ENCODE measurements at regions not wholly inside any gene's neighbourhood (a gene's known extent, or its start where the extent isn't known, plus 50 kb on each side); places are given as distances from the start of the nearest gene placed in this dataset.

- peaks cover 11% of the 10 kb centered on the region for H3K27me3 Mint-ChIP-seq
- H3K4me1 Mint-ChIP-seq: peaks cover under 1% of the 10 kb centered on the region
- no peak for ATAC-seq
- no peak for DNase-seq
- H3K4me3 Mint-ChIP-seq: no peak overlapping the region
- H3K9me3 Mint-ChIP-seq: peaks cover 6 to 10% of the 10 kb centered on the region in 2 donors
- H3K27ac Mint-ChIP-seq: no peak overlapping the region
These were observed 214.9 kb downstream of the HLX start for GRCh38 chr1:221093903-221094791.

GRCh38 chr1:221097479-221098281 is 218.4 kb downstream of the HLX start:
- no peak for ATAC-seq
- no peak overlapping the region for H3K27ac Mint-ChIP-seq
- H3K4me3 Mint-ChIP-seq: no peak overlapping the region
- H3K27me3 Mint-ChIP-seq: peaks cover 11% of the 10 kb centered on the region
- no peak for DNase-seq
- peaks cover 6 to 10% of the 10 kb centered on the region in 2 donors for H3K9me3 Mint-ChIP-seq
- peaks cover 5% of the 10 kb centered on the region for H3K4me1 Mint-ChIP-seq

- H3K4me3 Mint-ChIP-seq: no peak overlapping the region
- peak overlapping the region in 1 of 2 donors; percentile 4 for H3K27ac Mint-ChIP-seq
- peak; percentile 12 for ATAC-seq
- peaks cover 11% of the 10 kb centered on the region for H3K27me3 Mint-ChIP-seq
- peaks cover 5% of the 10 kb centered on the region for H3K4me1 Mint-ChIP-seq
- no peak for DNase-seq
- peaks cover 9 to 10% of the 10 kb centered on the region in 2 donors for H3K9me3 Mint-ChIP-seq
These were observed 219.5 kb downstream of the HLX start for GRCh38 chr1:221098471-221099405.

- peak; percentile 69 for ATAC-seq
- peak; percentile 13 for DNase-seq
- Mint-ChIP-seq H3K27me3 (peaks cover 11% of the 10 kb centered on the region), H3K4me1 (peaks cover 5% of the 10 kb centered on the region), H3K27ac (no peak overlapping the region), H3K9me3 (peaks cover 10 to 12% of the 10 kb centered on the region in 2 donors), H3K4me3 (no peak overlapping the region)
These were observed 220.7 kb downstream of the HLX start for GRCh38 chr1:221099747-221100595.

GRCh38 chr1:221100611-221101010 is 221.4 kb downstream of the HLX start:
- Mint-ChIP-seq H3K9me3 (peaks cover 10 to 12% of the 10 kb centered on the region in 2 donors), H3K4me3 (no peak overlapping the region), H3K27me3 (peaks cover 11% of the 10 kb centered on the region), H3K4me1 (peaks cover 5% of the 10 kb centered on the region), H3K27ac (no peak overlapping the region)
- no peak for ATAC-seq
- no peak for DNase-seq

GRCh38 chr1:221101807-221102605 is 222.8 kb downstream of the HLX start:
- Mint-ChIP-seq H3K9me3 (peaks cover 10 to 12% of the 10 kb centered on the region in 2 donors), H3K4me3 (no peak overlapping the region), H3K4me1 (peaks cover 5% of the 10 kb centered on the region), H3K27ac (no peak overlapping the region), H3K27me3 (peaks cover 11% of the 10 kb centered on the region)
- ATAC-seq (no peak), DNase-seq (no peak)

- Mint-ChIP-seq H3K4me3 (no peak overlapping the region), H3K27me3 (no peaks in the 10 kb centered on the region), H3K4me1 (peaks cover under 1% of the 10 kb centered on the region), H3K27ac (no peak overlapping the region), H3K9me3 (peaks cover 0 to 11% of the 10 kb centered on the region in 2 donors)
- DNase-seq (no peak), ATAC-seq (no peak)
These were observed 225.4 kb downstream of the HLX start for GRCh38 chr1:221104596-221104995.

GRCh38 chr1:221105578-221105977 is 226.3 kb downstream of the HLX start:
- H3K27me3 Mint-ChIP-seq: no peaks in the 10 kb centered on the region
- H3K4me3 Mint-ChIP-seq: no peak overlapping the region

GRCh38 chr1:221106616-221107015 is 227.4 kb downstream of the HLX start:
- ATAC-seq (no peak), DNase-seq (no peak)

More at GRCh38 chr1:221105578-221105977, 226.3 kb downstream of the HLX start:
- H3K27ac Mint-ChIP-seq: no peak overlapping the region
- ATAC-seq: no peak
- DNase-seq: no peak
- H3K4me1 Mint-ChIP-seq: no peaks in the 10 kb centered on the region
- peaks cover 0 to 11% of the 10 kb centered on the region in 2 donors for H3K9me3 Mint-ChIP-seq

GRCh38 chr1:221109930-221110329 is 230.7 kb downstream of the HLX start:
- DNase-seq: no peak
- no peaks in the 10 kb centered on the region for H3K4me1 Mint-ChIP-seq
- H3K9me3 Mint-ChIP-seq: peaks cover 0 to 11% of the 10 kb centered on the region in 2 donors
- H3K4me3 Mint-ChIP-seq: no peak overlapping the region
- H3K27me3 Mint-ChIP-seq: peaks cover 7% of the 10 kb centered on the region
- no peak for ATAC-seq
- no peak overlapping the region for H3K27ac Mint-ChIP-seq

More at GRCh38 chr1:221106616-221107015, 227.4 kb downstream of the HLX start:
- Mint-ChIP-seq H3K9me3 (peaks cover 0 to 11% of the 10 kb centered on the region in 2 donors), H3K27ac (no peak overlapping the region), H3K4me1 (no peaks in the 10 kb centered on the region), H3K4me3 (no peak overlapping the region), H3K27me3 (no peaks in the 10 kb centered on the region)

- no peak for DNase-seq
- ATAC-seq: no peak
- Mint-ChIP-seq H3K9me3 (peaks cover 0 to 10% of the 10 kb centered on the region in 2 donors), H3K27me3 (peaks cover 14% of the 10 kb centered on the region), H3K27ac (no peak overlapping the region), H3K4me1 (no peaks in the 10 kb centered on the region), H3K4me3 (no peak overlapping the region)
These were observed 237.9 kb downstream of the HLX start for GRCh38 chr1:221117133-221117532.

- no peak overlapping the region for H3K4me3 Mint-ChIP-seq
- ATAC-seq (no peak), DNase-seq (no peak)
- no peaks in the 10 kb centered on the region for H3K4me1 Mint-ChIP-seq
- H3K27ac Mint-ChIP-seq: no peak overlapping the region
- H3K27me3 Mint-ChIP-seq: peaks cover 14% of the 10 kb centered on the region
- peaks cover 0 to 10% of the 10 kb centered on the region in 2 donors for H3K9me3 Mint-ChIP-seq
These were observed 238.3 kb downstream of the HLX start for GRCh38 chr1:221117548-221117951.

- no peaks in the 10 kb centered on the region for H3K4me1 Mint-ChIP-seq
- peaks cover 14% of the 10 kb centered on the region for H3K27me3 Mint-ChIP-seq
- H3K9me3 Mint-ChIP-seq: peaks cover 0 to 10% of the 10 kb centered on the region in 2 donors
- no peak overlapping the region for H3K4me3 Mint-ChIP-seq
- no peak overlapping the region for H3K27ac Mint-ChIP-seq
- DNase-seq (no peak), ATAC-seq (no peak)
These were observed 239.1 kb downstream of the HLX start for GRCh38 chr1:221118176-221118937.

All from stimulated activated naive CD8-positive, alpha-beta T cell treated with anti-CD3 and anti-CD28 coated beads, Interleukin-15, amount 100 ng/mL, for 72 hours (primary cell).